HG02870 (cell line): ENCODE measurements at regions not wholly inside any gene's neighbourhood (a gene's known extent, or its start where the extent isn't known, plus 50 kb on each side); places are given as distances from the start of the nearest gene placed in this dataset.
"Not testable (repeated sequence)": the region's sequence is repeated elsewhere in the genome, so short reads cannot be mapped to it uniquely, and the experiment has no call there.

ENCODE experiments used
- ATAC-seq: cut with Tn5 transposase; IDR thresholded peaks from one replicate; pipeline ENCODE4 v1.9.1; 2021; ENCODE audit warnings: mild to moderate bottlenecking, moderate library complexity; ENCODE audit not compliant: unreplicated experiment

- ATAC-seq: no peak
Measured at GRCh38 chr4:60718874-60719273, 481.3 kb upstream of the ADGRL3 start.

- no peak for ATAC-seq
Measured at GRCh38 chr4:60721685-60722084, 478.4 kb upstream of the ADGRL3 start.

GRCh38 chr4:60723796-60724195, 476.3 kb upstream of the ADGRL3 start:
- no peak for ATAC-seq

- ATAC-seq: no peak
Measured at GRCh38 chr4:60724623-60725022, 475.5 kb upstream of the ADGRL3 start.

- no peak for ATAC-seq
Measured at GRCh38 chr4:60726779-60727178, 473.3 kb upstream of the ADGRL3 start.

GRCh38 chr4:60729194-60729593, 470.9 kb upstream of the ADGRL3 start:
- ATAC-seq: no peak

GRCh38 chr4:60729764-60730163, 470.4 kb upstream of the ADGRL3 start:
- not testable (repeated sequence) for ATAC-seq

- ATAC-seq: no peak
Measured at GRCh38 chr4:60737858-60738257, 462.3 kb upstream of the ADGRL3 start.

GRCh38 chr4:60743654-60744053, 456.5 kb upstream of the ADGRL3 start:
- ATAC-seq: no peak

GRCh38 chr4:60744767-60745166, 455.4 kb upstream of the ADGRL3 start:
- no peak for ATAC-seq

GRCh38 chr4:60745800-60746571, 454.1 kb upstream of the ADGRL3 start:
- no peak for ATAC-seq

GRCh38 chr4:60750962-60751361, 449.2 kb upstream of the ADGRL3 start:
- ATAC-seq: no peak

- no peak for ATAC-seq
Measured at GRCh38 chr4:60757986-60758680, 442.0 kb upstream of the ADGRL3 start.

- no peak for ATAC-seq
Measured at GRCh38 chr4:60759518-60760245, 440.4 kb upstream of the ADGRL3 start.

GRCh38 chr4:60780874-60781273, 419.3 kb upstream of the ADGRL3 start:
- no peak for ATAC-seq

GRCh38 chr4:60790608-60791007, 409.5 kb upstream of the ADGRL3 start:
- ATAC-seq: no peak

- ATAC-seq: no peak
Measured at GRCh38 chr4:60794372-60794771, 405.8 kb upstream of the ADGRL3 start.

GRCh38 chr4:60799214-60799613, 400.9 kb upstream of the ADGRL3 start:
- no peak for ATAC-seq

- no peak for ATAC-seq
Measured at GRCh38 chr4:60800701-60801100, 399.4 kb upstream of the ADGRL3 start.

- peak; percentile 48 for ATAC-seq
Measured at GRCh38 chr4:60805500-60806313, 394.4 kb upstream of the ADGRL3 start.
